HG02610 (cell line): ENCODE measurements at regions not wholly inside any gene's neighbourhood (a gene's known extent, or its start where the extent isn't known, plus 50 kb on each side); places are given as distances from the start of the nearest gene placed in this dataset.
"Not testable (repeated sequence)": the region's sequence is repeated elsewhere in the genome, so short reads cannot be mapped to it uniquely, and the experiment has no call there.

Experiments
- ATAC-seq: cut with Tn5 transposase; IDR thresholded peaks from one replicate; pipeline ENCODE4 v1.9.1; 2021; ENCODE audit warnings: mild to moderate bottlenecking, moderate library complexity; ENCODE audit not compliant: unreplicated experiment

- ATAC-seq, result no peak
These were observed 201.9 kb downstream of the FGF9 start for GRCh38 chr13:21872795-21873194.

- no peak for ATAC-seq
These were observed 204.2 kb downstream of the FGF9 start for GRCh38 chr13:21875116-21875515.

GRCh38 chr13:21879263-21879914 is 208.5 kb downstream of the FGF9 start:
- ATAC-seq, result no peak

- ATAC-seq, result no peak
These were observed 211.9 kb downstream of the FGF9 start for GRCh38 chr13:21882766-21883165.

GRCh38 chr13:21883713-21884112 is 212.8 kb downstream of the FGF9 start:
- ATAC-seq, result no peak

GRCh38 chr13:21884299-21884909 is 213.5 kb downstream of the FGF9 start:
- no peak for ATAC-seq

- no peak for ATAC-seq
These were observed 214.2 kb downstream of the FGF9 start for GRCh38 chr13:21884965-21885567.

- ATAC-seq, result no peak
These were observed 214.9 kb downstream of the FGF9 start for GRCh38 chr13:21885714-21886224.

GRCh38 chr13:21889651-21890050 is 218.8 kb downstream of the FGF9 start:
- ATAC-seq, result no peak

GRCh38 chr13:21890220-21890619 is 219.3 kb downstream of the FGF9 start:
- not testable (repeated sequence) for ATAC-seq

- no peak for ATAC-seq
These were observed 223.2 kb downstream of the FGF9 start for GRCh38 chr13:21894091-21894490.

- no peak for ATAC-seq
These were observed 224.1 kb downstream of the FGF9 start for GRCh38 chr13:21894703-21895699.

GRCh38 chr13:21895779-21896178 is 224.9 kb downstream of the FGF9 start:
- ATAC-seq, result no peak

- ATAC-seq, result no peak
These were observed 226.3 kb downstream of the FGF9 start for GRCh38 chr13:21897161-21897560.

- no peak for ATAC-seq
These were observed 227.6 kb downstream of the FGF9 start for GRCh38 chr13:21898459-21898858.

GRCh38 chr13:21898945-21899344 is 228.1 kb downstream of the FGF9 start:
- ATAC-seq, result no peak

- no peak for ATAC-seq
These were observed 230.5 kb downstream of the FGF9 start for GRCh38 chr13:21901336-21901735.

- ATAC-seq, result no peak
These were observed 231.2 kb downstream of the FGF9 start for GRCh38 chr13:21901811-21902708.

- no peak for ATAC-seq
These were observed 231.8 kb downstream of the FGF9 start for GRCh38 chr13:21902709-21903098.

- ATAC-seq, result no peak
These were observed 234.6 kb downstream of the FGF9 start for GRCh38 chr13:21905486-21905885.
